Hippocampal formation (tissue), 2 donors: ENCODE measurements at regions not wholly inside any gene's neighbourhood (a gene's known extent, or its start where the extent isn't known, plus 50 kb on each side); places are given as distances from the start of the nearest gene placed in this dataset.
"Not testable (repeated sequence)": the region's sequence is repeated elsewhere in the genome, so short reads cannot be mapped to it uniquely, and the experiment has no call there.

ENCODE experiments used
- DNase-seq, 2 donors: peaks; one replicate each; lab custom pipeline; 2025; lab: John Stamatoyannopoulos, UW

DNA sequence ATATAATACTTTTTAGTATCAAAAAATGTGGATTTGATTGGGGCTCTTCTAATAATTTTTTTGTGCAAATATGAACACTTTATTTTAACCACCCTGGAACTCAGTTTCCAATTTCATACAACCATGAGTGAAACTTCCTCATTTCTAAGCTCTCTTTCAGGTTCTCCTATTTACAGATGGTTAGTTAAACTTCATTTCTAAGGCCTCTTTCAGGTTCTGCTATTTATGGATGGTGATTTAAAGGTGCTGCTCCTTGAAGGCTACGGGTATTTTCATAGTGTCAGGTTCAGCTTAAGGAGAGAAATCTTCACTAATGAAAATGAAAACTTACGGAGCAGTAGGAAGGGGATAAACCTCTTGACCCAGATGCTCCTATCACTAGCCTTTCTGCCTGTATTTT is 568.3 kb downstream of the KIF20B start:
- no peak for DNase-seq

DNA sequence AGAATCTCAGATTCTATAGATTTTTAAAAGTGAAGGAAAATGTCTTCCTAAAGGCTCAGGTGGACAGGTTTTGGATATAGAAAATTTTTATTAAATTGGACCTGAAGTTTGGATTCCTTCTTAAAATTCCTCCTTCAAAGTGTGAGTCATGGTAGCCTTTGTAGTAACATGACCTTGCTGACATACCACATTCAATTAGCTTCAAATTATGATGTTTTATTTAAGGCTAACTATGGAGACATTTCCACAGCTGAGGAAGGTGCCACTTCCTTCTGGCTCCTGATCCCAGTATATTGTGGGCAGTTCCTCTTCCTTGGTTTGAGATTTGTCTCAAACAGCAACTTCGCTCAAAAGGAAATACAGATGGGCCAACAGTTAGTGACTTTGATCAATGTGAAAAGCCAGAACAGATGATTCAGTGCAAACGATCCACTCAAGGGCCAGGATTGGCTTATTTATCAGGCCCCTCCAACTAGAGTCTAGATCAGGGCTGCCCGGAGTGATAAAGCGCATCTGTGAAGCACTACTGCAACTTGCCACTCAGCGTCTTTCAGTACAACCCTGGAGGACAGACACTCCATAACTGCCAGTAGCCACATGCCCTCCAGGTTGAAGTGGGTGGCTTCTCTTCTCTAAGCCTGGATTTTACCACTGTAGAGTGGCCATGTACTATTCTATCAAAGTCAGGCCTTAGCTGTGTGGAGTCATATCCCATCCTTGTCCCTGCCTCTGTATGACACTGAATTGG is 573.5 kb downstream of the KIF20B start:
- no peak for DNase-seq

DNA sequence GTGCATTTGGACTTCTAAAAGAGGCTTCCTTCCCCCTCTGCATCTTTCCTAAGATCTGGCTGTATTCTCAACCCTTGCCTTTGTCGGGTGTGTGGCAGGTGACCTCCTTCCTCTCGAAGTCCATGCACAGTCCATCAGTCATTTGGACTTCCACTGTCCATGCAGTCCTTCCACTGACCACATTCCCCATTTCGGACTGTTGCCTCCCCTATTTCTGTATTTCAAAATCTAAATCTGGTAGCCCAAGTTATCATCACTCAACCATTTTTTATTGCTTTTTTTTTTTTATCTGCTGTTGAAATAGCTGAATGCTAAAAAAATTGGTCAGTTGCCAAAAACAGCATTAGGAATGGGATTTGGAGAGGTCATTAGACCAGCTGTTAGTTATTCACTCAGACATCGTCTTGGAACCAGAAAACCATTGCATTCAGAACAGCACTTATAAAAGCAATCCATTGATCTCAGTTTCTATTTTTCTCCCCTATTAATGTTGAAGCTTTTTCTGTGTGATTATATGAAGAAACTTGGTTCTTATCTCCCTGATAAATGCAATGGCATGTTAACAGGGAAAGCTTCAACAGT is 575.6 kb downstream of the KIF20B start:
- DNase-seq = no peak

DNA sequence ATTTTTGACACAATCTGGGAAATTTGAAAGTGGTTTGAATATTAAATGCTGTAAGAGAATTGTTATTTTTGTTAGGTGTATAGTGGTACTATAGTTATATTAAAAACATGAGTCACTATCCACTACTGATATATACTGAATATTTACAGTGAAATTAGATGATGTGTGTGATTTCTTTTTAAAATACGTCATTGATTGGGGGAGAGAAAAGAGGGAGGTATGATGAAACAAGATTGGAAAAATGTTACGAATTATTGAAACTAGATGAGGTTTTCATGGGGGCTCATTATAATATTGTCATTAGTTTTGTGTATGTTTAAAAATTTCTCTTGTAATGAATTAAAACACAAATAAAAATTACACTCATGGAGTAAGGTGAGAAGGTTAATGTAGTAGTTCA is 571.4 kb downstream of the HTR7 start:
- DNase-seq = no peak

DNA sequence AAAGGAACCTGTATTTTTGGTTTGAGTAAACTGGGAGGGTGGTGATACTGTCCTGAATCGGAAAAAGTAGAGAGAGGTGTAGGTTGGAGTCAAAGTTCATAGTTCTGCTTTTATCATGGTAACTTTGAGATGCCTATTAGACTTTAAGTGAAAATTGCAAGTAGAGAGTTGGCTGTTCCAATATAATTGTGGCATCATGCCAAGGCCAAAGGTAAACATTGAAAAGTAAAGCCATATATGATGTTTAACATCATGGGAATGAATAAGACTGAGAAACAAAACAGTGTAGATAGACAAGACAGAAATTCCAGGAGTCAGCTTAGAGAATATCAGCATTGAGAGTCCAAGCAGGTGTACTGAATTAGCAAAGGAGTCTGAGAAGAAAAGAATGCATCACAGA is 570.9 kb downstream of the HTR7 start:
- DNase-seq = no peak

DNA sequence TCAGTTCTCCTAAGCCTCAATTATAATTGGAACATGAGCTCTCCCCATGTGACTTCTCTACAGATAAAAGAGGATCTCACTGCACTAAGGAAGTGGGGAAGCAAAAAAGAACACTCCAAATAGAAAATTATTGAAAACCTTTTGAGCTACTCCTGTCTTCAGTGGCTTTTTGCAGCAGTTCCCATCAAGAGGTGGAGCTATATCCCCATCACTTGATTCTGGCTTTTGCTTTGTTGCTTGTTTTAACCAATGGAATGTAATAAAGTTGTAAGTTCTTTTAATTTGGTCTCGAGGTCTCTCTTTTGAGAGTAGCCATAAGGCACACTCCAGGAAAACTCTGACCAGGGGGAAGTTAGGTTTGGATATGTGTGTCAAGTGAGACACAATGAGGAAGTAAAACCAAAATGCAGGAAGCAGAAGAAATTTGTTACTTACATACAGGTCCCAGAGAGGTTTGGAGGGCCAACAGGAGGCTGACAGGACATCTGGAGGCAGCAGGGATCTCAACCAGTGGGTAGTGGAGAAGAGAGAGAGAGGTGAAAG is 569.4 kb downstream of the HTR7 start:
- peak in 1 of 2 donors; percentile 15 for DNase-seq

DNA sequence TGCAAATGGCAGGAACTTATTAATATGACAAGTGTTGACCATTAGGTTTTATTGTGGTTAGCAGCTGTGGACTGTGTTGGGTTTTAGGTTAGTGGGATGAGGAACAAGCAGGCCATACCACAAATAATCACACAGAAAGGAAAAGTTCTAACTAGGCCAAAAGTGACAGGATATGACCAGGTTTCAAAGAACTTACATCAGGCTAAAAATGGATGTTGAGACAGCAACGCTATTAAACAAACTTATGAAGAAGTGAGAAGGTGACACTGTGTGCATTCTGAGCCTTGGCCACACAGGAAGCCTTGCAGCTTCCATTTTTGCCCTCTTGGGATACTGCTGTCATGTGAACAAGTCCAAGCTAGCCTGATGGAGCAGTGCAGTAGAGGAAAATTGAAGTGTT is 568.8 kb downstream of the HTR7 start:
- no peak for DNase-seq

DNA sequence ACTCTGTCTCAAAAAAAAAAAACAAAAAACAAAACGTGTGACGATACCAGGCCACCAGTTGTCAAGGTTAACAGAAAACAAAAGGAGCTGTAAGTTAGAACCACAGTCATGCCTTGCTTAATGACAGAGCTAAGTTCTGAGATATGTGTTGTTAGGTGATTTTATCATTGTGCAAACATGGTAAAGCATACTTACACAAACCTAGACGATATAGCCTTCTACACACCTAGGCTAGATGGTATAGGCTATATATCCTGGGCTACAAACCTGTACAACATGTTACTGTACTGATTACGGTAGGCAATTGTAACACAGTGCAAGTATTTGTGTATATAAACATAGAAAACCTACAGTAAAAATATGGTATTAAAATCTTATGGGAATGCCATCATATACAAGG is 564.2 kb downstream of the HTR7 start:
- DNase-seq = no peak

DNA sequence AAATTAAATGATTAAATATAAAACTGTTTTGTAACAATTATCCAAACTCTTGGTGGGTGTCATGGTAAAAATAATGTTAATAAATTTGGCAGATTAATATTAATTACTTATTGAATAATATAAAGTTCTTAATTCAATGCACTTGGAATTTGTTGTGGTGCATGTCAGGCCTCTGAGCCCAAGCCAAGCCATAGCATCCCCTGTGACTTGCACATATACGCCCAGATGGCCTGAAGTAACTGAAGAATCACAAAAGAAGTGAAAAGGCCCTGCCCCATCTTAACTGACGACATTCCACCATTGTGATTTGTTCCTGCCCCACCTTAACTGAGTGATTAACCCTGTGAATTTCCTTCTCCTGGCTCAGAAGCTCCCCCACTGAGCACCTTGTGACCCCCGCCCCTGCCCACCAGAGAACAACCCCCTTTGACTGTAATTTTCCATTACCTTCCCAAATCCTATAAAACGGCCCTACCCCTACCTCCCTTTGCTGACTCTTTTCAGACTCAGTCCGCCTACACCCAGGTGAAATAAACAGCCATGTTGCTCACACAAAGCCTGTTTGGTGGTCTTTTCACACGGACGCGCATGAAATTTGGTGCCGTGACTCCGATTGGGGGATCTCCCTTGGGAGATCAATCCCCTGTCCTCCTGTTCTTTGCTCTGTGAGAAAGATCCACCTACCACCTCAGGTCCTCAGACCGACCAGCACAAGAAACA is 562.9 kb downstream of the HTR7 start:
- not testable (repeated sequence) for DNase-seq

DNA sequence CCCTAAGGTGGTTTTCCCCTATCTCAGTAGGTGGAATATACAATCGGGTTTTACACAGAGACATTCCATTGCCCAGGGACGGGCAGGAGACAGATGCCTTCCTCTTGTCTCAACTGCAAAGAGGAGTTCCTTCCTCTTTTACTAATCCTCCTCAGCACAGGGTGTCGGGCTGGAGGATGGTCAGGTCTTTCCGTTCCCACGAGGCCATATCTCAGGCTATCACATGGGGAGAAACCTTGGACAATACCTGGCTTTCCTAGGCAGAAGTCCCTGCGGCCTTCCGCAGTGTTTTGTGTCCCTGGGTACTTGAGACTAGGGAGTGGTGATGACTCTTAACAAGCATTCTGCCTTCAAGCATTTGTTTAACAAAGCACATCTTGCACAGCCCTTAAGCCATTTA is 555.8 kb downstream of the HTR7 start:
- DNase-seq = not testable (repeated sequence)

DNA sequence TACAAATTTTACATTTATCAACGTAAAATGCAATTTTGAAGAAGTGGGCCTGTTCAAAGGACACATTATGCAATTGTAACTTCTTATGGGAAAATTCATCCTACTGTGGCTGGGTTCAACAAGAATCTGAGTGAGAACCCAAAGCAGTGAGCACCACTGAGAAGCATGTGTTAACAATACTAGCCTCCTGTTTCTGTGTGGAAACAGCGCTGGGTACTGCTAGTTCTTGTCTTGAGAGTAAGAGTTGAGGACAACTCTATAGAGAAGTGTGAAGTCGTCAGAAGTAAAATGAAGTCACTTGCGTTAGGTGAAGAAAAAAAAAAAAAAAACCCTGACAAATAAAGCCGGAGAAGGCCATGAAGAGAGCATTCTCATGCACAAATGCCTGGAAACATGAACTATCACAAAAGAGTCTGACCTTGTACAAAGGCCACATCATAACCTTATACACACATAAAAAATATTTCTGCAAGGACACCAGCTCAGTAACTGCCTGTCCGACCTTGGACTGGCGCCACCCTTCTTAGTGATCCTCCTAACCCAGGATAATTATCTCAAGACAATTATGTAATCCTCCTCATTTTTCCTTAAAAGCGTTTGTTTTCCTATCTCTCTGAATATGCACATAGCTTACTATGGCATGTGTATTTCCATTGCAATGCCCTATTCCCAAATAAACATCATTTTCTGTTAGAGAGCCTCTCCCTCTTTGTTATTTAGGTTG is 554.9 kb downstream of the HTR7 start:
- no peak for DNase-seq

DNA sequence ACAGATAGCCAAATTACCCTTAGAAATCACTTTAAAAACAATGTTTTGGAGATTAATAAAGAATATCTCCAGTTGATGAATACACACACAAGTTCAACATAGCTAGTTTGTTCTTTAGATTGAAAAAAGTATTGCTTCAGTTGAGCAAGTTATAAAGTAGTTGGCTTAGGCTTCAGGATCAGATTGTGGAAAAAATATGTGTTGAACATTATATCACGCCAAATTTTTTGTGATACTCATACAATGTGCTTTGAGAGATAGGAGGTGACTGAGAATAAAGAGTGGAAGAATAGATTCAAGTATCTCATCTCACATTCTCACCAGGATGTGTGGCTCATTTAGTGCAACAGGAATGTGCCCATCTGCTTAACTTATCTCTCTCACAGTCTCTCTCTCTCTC is 553.3 kb downstream of the HTR7 start:
- no peak for DNase-seq

DNA sequence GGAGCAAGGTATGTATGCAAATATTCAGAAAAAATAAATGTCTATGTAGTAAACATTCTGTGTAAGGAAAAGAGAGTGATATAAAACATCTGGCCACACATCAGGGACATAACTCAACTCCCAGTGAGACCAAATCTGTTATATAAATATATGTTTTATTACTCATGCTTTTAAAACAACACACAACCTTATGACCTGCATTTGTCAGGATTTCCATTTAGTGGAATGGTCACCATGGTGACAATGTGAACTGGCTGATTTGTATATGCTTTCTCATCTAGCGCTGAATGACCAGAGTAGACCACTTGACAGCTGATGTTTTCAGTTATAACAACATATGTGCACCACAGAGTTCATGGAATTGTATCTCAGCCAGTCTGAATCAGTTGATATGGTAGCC is 551.7 kb downstream of the HTR7 start:
- DNase-seq = no peak

DNA sequence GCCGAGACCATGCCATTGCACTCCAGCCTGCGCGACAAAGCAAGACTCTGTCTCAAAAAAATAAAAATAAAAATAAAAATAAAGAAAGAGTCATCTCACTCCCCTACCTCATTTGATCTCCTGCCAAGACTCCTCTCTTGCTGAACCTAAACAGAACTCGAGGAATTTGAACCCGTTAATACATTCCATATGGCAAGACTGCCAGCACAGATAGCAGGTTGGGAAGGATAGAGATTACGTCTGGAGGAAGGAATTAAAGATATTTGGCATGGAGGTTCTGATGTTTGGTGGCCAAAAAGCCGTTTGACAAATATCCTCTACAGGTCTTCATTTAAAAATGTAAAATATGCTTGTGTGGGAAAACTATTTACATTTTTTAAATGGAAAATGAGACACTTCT is 549.6 kb downstream of the HTR7 start:
- DNase-seq = no peak

DNA sequence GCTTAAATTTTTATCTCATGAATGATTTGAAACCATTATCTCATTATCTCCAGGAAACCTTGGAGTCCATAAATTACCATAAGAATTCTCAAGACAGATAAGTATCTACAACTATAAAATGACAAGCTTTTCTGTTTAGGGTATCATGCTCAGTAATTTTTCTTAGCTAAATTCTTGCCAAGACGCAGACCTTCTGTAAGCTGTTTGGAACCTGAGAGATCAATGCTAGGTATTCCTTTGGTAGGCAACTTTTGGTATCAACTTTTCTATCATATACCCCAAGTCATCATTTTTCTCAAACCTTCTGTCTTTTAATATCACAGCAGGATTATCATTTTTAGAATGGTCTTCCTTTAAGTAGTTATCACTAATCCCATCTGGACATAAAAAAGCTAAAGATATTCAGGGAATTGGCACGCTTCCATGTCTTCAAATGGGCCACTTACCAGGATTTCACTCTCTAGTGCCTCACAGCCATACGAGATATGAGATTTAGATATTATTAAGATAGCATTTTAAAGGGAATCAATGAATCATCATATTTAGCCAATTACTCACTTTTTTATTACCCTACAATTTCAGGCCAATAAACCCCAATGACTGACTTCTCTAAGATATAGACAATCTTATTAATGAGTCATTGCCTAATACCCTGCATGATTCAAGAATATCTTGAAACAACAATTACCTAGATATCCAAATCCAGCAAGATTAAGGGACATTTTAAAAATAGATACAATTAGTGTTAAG is 544.1 kb downstream of the HTR7 start:
- DNase-seq = no peak

DNA sequence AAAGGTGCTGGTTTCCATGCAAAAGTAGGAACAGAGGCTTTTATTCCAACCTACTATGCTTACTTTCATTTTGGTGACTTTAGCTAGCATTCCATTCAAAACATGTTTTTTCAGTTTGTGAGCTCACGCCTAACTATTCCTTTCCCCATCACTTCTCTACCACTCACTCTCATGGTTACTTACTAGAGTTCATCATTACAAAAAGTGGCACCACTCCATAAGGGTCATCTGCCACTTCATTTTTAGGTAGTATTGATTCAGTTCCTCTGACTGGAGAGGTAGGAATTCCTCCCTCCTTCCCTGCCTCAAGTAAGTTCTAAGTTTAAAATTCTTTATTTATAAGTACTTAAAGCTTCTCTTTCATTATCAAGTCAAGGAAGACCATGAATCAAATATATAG is 543.1 kb downstream of the HTR7 start:
- no peak for DNase-seq

DNA sequence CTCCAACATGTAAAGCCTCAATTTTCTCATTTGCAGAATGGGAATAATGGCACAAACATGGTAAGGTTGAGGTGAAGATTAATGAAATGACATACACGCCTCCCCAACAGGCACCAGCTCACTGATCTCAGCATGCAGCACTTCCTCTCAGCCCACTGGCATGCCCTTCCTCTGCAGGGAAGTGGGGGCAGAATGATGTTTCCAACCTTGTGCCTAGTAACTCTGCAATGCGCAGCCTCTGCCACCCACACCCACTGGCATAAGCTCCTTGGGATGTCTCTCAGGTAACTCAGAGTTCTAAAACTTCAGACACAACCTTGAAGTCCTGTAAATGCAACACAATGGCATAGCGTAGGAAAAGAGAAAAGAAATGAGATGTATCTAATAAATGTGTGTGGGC is 540.7 kb downstream of the HTR7 start:
- no peak for DNase-seq

DNA sequence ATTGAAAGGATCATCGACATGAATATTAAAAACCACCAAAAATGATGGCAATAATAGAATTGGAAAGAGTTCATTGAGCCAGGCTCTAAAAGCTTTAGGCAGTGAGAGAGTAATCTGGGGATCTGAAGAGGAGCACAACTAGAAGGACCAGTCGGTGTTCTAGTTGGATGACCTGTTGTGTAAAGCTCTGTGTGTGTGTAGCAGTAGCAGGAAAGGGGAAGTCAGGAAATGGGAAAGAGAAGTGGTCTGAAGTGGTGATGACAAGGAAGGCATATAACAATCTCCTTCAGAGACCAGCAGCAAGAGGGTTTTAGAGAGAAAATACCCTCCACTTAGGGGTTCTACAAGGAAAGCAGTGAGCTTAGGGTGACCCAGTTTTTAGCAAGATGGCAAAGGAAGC is 539.2 kb downstream of the HTR7 start:
- DNase-seq = no peak

DNA sequence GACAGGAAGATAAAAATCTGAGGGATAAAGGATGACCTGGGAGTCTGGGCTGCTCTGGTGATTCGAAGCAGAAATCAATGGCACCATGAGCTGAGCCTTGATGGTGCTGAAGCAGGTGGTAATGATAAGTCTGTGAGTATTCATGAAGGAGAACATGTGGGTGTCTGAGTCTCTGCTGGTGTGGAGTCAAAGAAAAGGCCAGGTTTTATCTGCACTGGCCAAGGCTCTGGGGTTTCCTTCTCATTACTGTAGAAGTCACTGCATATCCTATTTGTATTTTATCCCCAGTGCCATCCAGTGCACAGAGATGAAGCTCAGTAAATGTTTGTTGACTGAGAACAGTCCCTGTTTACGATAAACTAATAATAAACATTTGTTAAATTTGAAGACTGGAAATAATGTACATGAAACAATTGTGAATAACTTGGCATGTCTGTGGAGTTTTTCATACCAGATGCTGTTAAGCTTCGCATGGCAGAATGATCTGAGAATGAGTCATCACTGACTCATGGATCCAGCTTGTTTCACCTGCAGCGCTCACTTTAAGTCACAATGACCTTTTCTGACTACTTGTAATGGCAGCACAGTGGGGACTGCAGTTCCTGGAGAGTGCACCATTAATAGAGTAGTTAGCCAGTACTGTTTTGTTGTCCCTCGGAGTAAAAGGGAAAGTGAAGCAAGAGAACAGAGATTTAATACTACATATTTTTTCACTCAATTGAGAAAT is 538.5 kb downstream of the HTR7 start:
- peak in 1 of 2 donors; percentile 7 for DNase-seq

DNA sequence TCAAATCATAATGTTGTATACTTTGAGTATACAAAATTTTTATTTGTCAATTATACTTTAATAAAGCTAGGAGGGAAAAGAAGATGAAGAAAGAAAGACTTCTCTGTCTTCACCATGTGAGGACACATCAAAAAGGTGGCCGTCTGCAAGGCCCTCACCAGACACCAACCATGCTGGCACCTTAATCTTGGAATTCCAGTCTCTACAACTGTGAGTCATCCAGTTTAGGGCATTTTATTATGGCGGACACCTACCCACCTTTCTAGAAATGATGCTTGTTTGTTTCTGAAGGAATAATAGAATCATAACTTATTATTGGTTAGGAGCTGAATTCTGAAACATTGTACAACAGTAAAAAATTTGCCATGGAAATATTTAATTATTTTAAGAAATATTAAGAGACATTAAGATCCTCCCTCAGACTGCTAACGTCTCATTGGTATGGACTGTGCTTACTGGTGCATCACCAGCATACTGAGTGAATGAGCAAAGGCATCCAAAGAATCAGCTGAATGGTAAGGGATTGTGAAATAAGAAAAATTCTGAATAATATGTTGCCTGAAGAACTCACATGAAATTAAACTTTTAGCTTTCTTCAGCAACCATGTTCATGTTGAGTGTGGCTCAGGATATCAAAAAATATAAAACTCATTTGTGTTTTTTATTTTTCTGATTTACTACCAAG is 536.6 kb downstream of the HTR7 start:
- no peak for DNase-seq
